ENCODE measurements at regions not wholly inside any gene's neighbourhood (a gene's known extent, or its start where the extent isn't known, plus 50 kb on each side); places are given as distances from the start of the nearest gene placed in this dataset.
"Not testable (repeated sequence)": the region's sequence is repeated elsewhere in the genome, so short reads cannot be mapped to it uniquely, and the experiment has no call there.

- not testable (repeated sequence) for DNase-seq (ENCODE audit: low spot score)
Observed at GRCh38 chr1:91095321-91095720, 73.5 kb upstream of the ZNF644 start.

GRCh38 chr1:91092503-91092902 is 70.7 kb upstream of the ZNF644 start:
- no peak for DNase-seq (ENCODE audit: low spot score)

GRCh38 chr1:91091812-91092211 is 70.0 kb upstream of the ZNF644 start:
- no peak for DNase-seq (ENCODE audit: low spot score)

- no peak for DNase-seq (ENCODE audit: low spot score)
Observed at GRCh38 chr1:91080650-91081049, 58.8 kb upstream of the ZNF644 start.

- DNase-seq (ENCODE audit: low spot score), result no peak
Observed at GRCh38 chr1:91078859-91079258, 57.0 kb upstream of the ZNF644 start.

GRCh38 chr1:91076834-91077233 is 55.0 kb upstream of the ZNF644 start:
- DNase-seq (ENCODE audit: low spot score), result no peak

- no peak for DNase-seq (ENCODE audit: low spot score)
Observed at GRCh38 chr1:91075233-91076135, 53.6 kb upstream of the ZNF644 start.

- DNase-seq (ENCODE audit: low spot score), result no peak
Observed at GRCh38 chr1:91073299-91073698, 51.5 kb upstream of the ZNF644 start.

- DNase-seq (ENCODE audit: low spot score), result no peak
Observed at GRCh38 chr1:91071838-91072237, 50.0 kb upstream of the ZNF644 start.

All from CD4-positive, alpha-beta T cell treated with Interleukin-15 for 4 hours (primary cell).